Activated naive CD8-positive, alpha-beta T cell treated with anti-CD3 and anti-CD28 coated beads, Interleukin-2, amount 10 ng/mL, durations not matched to agents 7 days and 5 days (primary cell): ENCODE measurements at regions not wholly inside any gene's neighbourhood (a gene's known extent, or its start where the extent isn't known, plus 50 kb on each side); places are given as distances from the start of the nearest gene placed in this dataset.

Experiments used
- ATAC-seq: fragments of 150-1000 bp; cut with Tn5 transposase; one replicate; pipeline ENCODE4 v1.10.0; 2021; ENCODE audit warnings: low read depth, moderate library complexity
- POLR2A ChIA-PET: fragments of 350-600 bp; sonication (Branson Sonifier 250); formaldehyde crosslinking; loops from one replicate; lab custom pipeline; 2021; ENCODE audit warnings: antibody characterized with exemption; lab: Charles Lee
- DNase-seq: peaks from one replicate; pipeline ENCODE4 v3.0.0; 2021
- H3K27ac Mint-ChIP-seq: one replicate; pipeline ENCODE4 v1.8.0; 2022; ENCODE audit warnings: mild to moderate bottlenecking, mixed read lengths
- H3K27me3 Mint-ChIP-seq: one replicate; pipeline ENCODE4 v1.8.0; 2022; ENCODE audit warnings: mild to moderate bottlenecking, moderate library complexity, mixed read lengths
- H3K36me3 Mint-ChIP-seq: one replicate; pipeline ENCODE4 v1.8.0; 2021; ENCODE audit warnings: mild to moderate bottlenecking, mixed read lengths
- H3K4me1 Mint-ChIP-seq: one replicate; pipeline ENCODE4 v1.8.0; 2021; ENCODE audit warnings: mixed read lengths
- H3K4me3 Mint-ChIP-seq: one replicate; pipeline ENCODE4 v1.8.0; 2022; ENCODE audit warnings: mild to moderate bottlenecking, moderate library complexity, mixed read lengths
- H3K9me3 Mint-ChIP-seq: one replicate; pipeline ENCODE4 v1.8.0; 2021; ENCODE audit warnings: mixed read lengths

GRCh38 chr22:34904486-34904885, 161.5 kb upstream of the ISX start:
- Mint-ChIP-seq H3K27me3 (no peaks in the 10 kb centered on the region), H3K36me3 (no peaks in the 10 kb centered on the region), H3K9me3 (no peaks in the 10 kb centered on the region), H3K27ac (no peak overlapping the region), H3K4me3 (no peak overlapping the region), H3K4me1 (no peaks in the 10 kb centered on the region)
- no peak for ATAC-seq
- DNase-seq: no peak
- POLR2A ChIA-PET: no interaction called here

- no peaks in the 10 kb centered on the region for H3K36me3 Mint-ChIP-seq
- H3K27ac Mint-ChIP-seq: no peak overlapping the region
- no peaks in the 10 kb centered on the region for H3K4me1 Mint-ChIP-seq
- DNase-seq (no peak), ATAC-seq (no peak)
- H3K9me3 Mint-ChIP-seq: no peaks in the 10 kb centered on the region
- H3K4me3 Mint-ChIP-seq: no peak overlapping the region
- peaks cover 4% of the 10 kb centered on the region for H3K27me3 Mint-ChIP-seq
- POLR2A ChIA-PET: no interaction called here
Measured at GRCh38 chr22:34913826-34914225, 152.1 kb upstream of the ISX start.

- DNase-seq (no peak), ATAC-seq (no peak)
- H3K9me3 Mint-ChIP-seq: no peaks in the 10 kb centered on the region
- no peak overlapping the region for H3K4me3 Mint-ChIP-seq
- no peaks in the 10 kb centered on the region for H3K36me3 Mint-ChIP-seq
- POLR2A ChIA-PET: no interaction called here
- no peak overlapping the region for H3K27ac Mint-ChIP-seq
- H3K27me3 Mint-ChIP-seq: peaks cover 4% of the 10 kb centered on the region
- no peaks in the 10 kb centered on the region for H3K4me1 Mint-ChIP-seq
Measured at GRCh38 chr22:34914846-34915245, 151.1 kb upstream of the ISX start.

GRCh38 chr22:34917239-34917638, 148.7 kb upstream of the ISX start:
- H3K27me3 Mint-ChIP-seq: peaks cover 5% of the 10 kb centered on the region
- ATAC-seq (no peak), DNase-seq (no peak)
- no peaks in the 10 kb centered on the region for H3K36me3 Mint-ChIP-seq
- H3K4me1 Mint-ChIP-seq: no peaks in the 10 kb centered on the region
- H3K9me3 Mint-ChIP-seq: no peaks in the 10 kb centered on the region
- POLR2A ChIA-PET: no interaction called here
- H3K4me3 Mint-ChIP-seq: no peak overlapping the region
- H3K27ac Mint-ChIP-seq: no peak overlapping the region

GRCh38 chr22:34931026-34931425, 134.9 kb upstream of the ISX start:
- H3K4me1 Mint-ChIP-seq: no peaks in the 10 kb centered on the region
- POLR2A ChIA-PET: no interaction called here
- ATAC-seq: no peak
- no peak for DNase-seq
- H3K36me3 Mint-ChIP-seq: no peaks in the 10 kb centered on the region
- H3K27ac Mint-ChIP-seq: no peak overlapping the region
- no peaks in the 10 kb centered on the region for H3K27me3 Mint-ChIP-seq
- H3K4me3 Mint-ChIP-seq: no peak overlapping the region
- H3K9me3 Mint-ChIP-seq: no peaks in the 10 kb centered on the region

GRCh38 chr22:34934261-34934660, 131.7 kb upstream of the ISX start:
- Mint-ChIP-seq H3K9me3 (peaks cover 3% of the 10 kb centered on the region), H3K36me3 (no peaks in the 10 kb centered on the region), H3K27me3 (no peaks in the 10 kb centered on the region), H3K27ac (no peak overlapping the region), H3K4me1 (no peaks in the 10 kb centered on the region), H3K4me3 (no peak overlapping the region)
- no peak for ATAC-seq
- no peak for DNase-seq
- POLR2A ChIA-PET: no interaction called here

GRCh38 chr22:34943830-34944229, 122.1 kb upstream of the ISX start:
- H3K27me3 Mint-ChIP-seq: no peaks in the 10 kb centered on the region
- POLR2A ChIA-PET: no interaction called here
- DNase-seq: no peak
- H3K36me3 Mint-ChIP-seq: no peaks in the 10 kb centered on the region
- no peak overlapping the region for H3K4me3 Mint-ChIP-seq
- no peaks in the 10 kb centered on the region for H3K9me3 Mint-ChIP-seq
- no peaks in the 10 kb centered on the region for H3K4me1 Mint-ChIP-seq
- no peak overlapping the region for H3K27ac Mint-ChIP-seq
- no peak for ATAC-seq

- Mint-ChIP-seq H3K4me1 (no peaks in the 10 kb centered on the region), H3K9me3 (no peaks in the 10 kb centered on the region)
- no peak for ATAC-seq
Measured at GRCh38 chr22:34946339-34946985, 119.5 kb upstream of the ISX start.

GRCh38 chr22:34950489-34950888, 115.5 kb upstream of the ISX start:
- POLR2A ChIA-PET: no interaction called here
- DNase-seq (no peak), ATAC-seq (no peak)
- H3K36me3 Mint-ChIP-seq: no peaks in the 10 kb centered on the region
- H3K27ac Mint-ChIP-seq: no peak overlapping the region
- H3K4me3 Mint-ChIP-seq: no peak overlapping the region
- H3K9me3 Mint-ChIP-seq: no peaks in the 10 kb centered on the region
- no peaks in the 10 kb centered on the region for H3K4me1 Mint-ChIP-seq
- H3K27me3 Mint-ChIP-seq: peaks cover 2% of the 10 kb centered on the region

More at GRCh38 chr22:34946339-34946985, 119.5 kb upstream of the ISX start:
- H3K36me3 Mint-ChIP-seq: no peaks in the 10 kb centered on the region
- POLR2A ChIA-PET: no interaction called here
- no peak for DNase-seq
- H3K27me3 Mint-ChIP-seq: peaks cover 2% of the 10 kb centered on the region
- H3K4me3 Mint-ChIP-seq: no peak overlapping the region
- H3K27ac Mint-ChIP-seq: no peak overlapping the region

- peaks cover 2% of the 10 kb centered on the region for H3K27me3 Mint-ChIP-seq
- peaks cover 1% of the 10 kb centered on the region for H3K9me3 Mint-ChIP-seq
- no peaks in the 10 kb centered on the region for H3K4me1 Mint-ChIP-seq
- POLR2A ChIA-PET: no interaction called here
- ATAC-seq (no peak), DNase-seq (no peak)
- H3K36me3 Mint-ChIP-seq: no peaks in the 10 kb centered on the region
- H3K27ac Mint-ChIP-seq: no peak overlapping the region
- H3K4me3 Mint-ChIP-seq: no peak overlapping the region
Measured at GRCh38 chr22:34951212-34951611, 114.7 kb upstream of the ISX start.

- no peak for ATAC-seq
- H3K27me3 Mint-ChIP-seq: no peaks in the 10 kb centered on the region
- peaks cover 1% of the 10 kb centered on the region for H3K9me3 Mint-ChIP-seq
- H3K4me3 Mint-ChIP-seq: no peak overlapping the region
- H3K4me1 Mint-ChIP-seq: no peaks in the 10 kb centered on the region
- POLR2A ChIA-PET: no interaction called here
- DNase-seq: no peak
- no peak overlapping the region for H3K27ac Mint-ChIP-seq
- no peaks in the 10 kb centered on the region for H3K36me3 Mint-ChIP-seq
Measured at GRCh38 chr22:34960005-34960404, 106.0 kb upstream of the ISX start.

- Mint-ChIP-seq H3K9me3 (no peaks in the 10 kb centered on the region), H3K4me1 (no peaks in the 10 kb centered on the region), H3K36me3 (no peaks in the 10 kb centered on the region), H3K27ac (no peak overlapping the region), H3K4me3 (no peak overlapping the region), H3K27me3 (no peaks in the 10 kb centered on the region)
- ATAC-seq (no peak), DNase-seq (no peak)
- POLR2A ChIA-PET: no interaction called here
Measured at GRCh38 chr22:34966980-34967565, 98.9 kb upstream of the ISX start.

- H3K9me3 Mint-ChIP-seq: no peaks in the 10 kb centered on the region
- no peaks in the 10 kb centered on the region for H3K4me1 Mint-ChIP-seq
- H3K27me3 Mint-ChIP-seq: no peaks in the 10 kb centered on the region
- DNase-seq: no peak
- no peak overlapping the region for H3K4me3 Mint-ChIP-seq
- no peak overlapping the region for H3K27ac Mint-ChIP-seq
- H3K36me3 Mint-ChIP-seq: no peaks in the 10 kb centered on the region
- ATAC-seq: no peak
- POLR2A ChIA-PET: no interaction called here
Measured at GRCh38 chr22:34969001-34969790, 96.8 kb upstream of the ISX start.

GRCh38 chr22:34971456-34971855, 94.5 kb upstream of the ISX start:
- DNase-seq: no peak
- H3K9me3 Mint-ChIP-seq: peaks cover 2% of the 10 kb centered on the region
- no peaks in the 10 kb centered on the region for H3K27me3 Mint-ChIP-seq
- no peak overlapping the region for H3K27ac Mint-ChIP-seq
- no peaks in the 10 kb centered on the region for H3K4me1 Mint-ChIP-seq
- POLR2A ChIA-PET: no interaction called here
- no peak for ATAC-seq
- H3K4me3 Mint-ChIP-seq: no peak overlapping the region
- H3K36me3 Mint-ChIP-seq: no peaks in the 10 kb centered on the region
